PC-3 (cell line): ENCODE measurements at regions not wholly inside any gene's neighbourhood (a gene's known extent, or its start where the extent isn't known, plus 50 kb on each side); places are given as distances from the start of the nearest gene placed in this dataset.

ENCODE experiments used
- ATAC-seq: fragments of 200-7000 bp; cut with Tn5 transposase; 2 replicates; pipeline ENCODE4 v1.9.1; 2020; ENCODE audit warnings: mild to moderate bottlenecking, moderate library complexity
- BruUV-seq: library from RNA; stranded (reverse); fragments of 400-500 nt; replicated peaks from 2 replicates; lab custom pipeline; 2021; lab: Mats Ljungman, UMichigan
- CTCF ChIA-PET: fragments of 300-600 bp; sonication (Branson Sonifier 250); formaldehyde crosslinking; loops from one replicate; lab custom pipeline; 2022; ENCODE audit warnings: antibody characterized with exemption; lab: Charles Lee
- POLR2A ChIA-PET: fragments of 300-600 bp; sonication (Branson Sonifier 250); formaldehyde crosslinking; loops from one replicate; lab custom pipeline; 2022; ENCODE audit warnings: antibody characterized with exemption; ENCODE audit not compliant: unreplicated experiment; lab: Charles Lee
- DNase-seq: peaks from one replicate; pipeline ENCODE4 v3.0.0-alpha.2; 2015
- H2AFZ ChIP-seq: fragments of 300-600 bp; sonication (generic); 2 replicates; pipeline ENCODE4 v1.6.0; 2016; ENCODE audit warnings: antibody characterized with exemption, low read length
- H3F3A ChIP-seq: fragments of 300-600 bp; sonication (generic); one replicate; pipeline ENCODE4 v1.6.0; 2017; ENCODE audit warnings: antibody characterized with exemption, low read length, control low read depth, mild to moderate bottlenecking; ENCODE audit not compliant: unreplicated experiment
- H3K27ac ChIP-seq: fragments of 300-600 bp; sonication (generic); 2 replicates; pipeline ENCODE4 v1.5.1; 2016; ENCODE audit warnings: mild to moderate bottlenecking, low read length
- H3K27me3 ChIP-seq: fragments of 300-600 bp; sonication (generic); 2 replicates; pipeline ENCODE4 v1.6.1; 2016; ENCODE audit warnings: low read length, mixed read lengths
- H3K36me3 ChIP-seq: fragments of 300-600 bp; sonication (generic); 2 replicates; pipeline ENCODE4 v1.6.1; 2016; ENCODE audit warnings: low read depth, mixed run types, low read length, mixed read lengths
- H3K4me1 ChIP-seq: fragments of 300-600 bp; sonication (generic); 2 replicates; pipeline ENCODE4 v1.5.1; 2016; ENCODE audit warnings: low read length; ENCODE audit not compliant: insufficient read depth
- H3K4me2 ChIP-seq: fragments of 300-600 bp; sonication (generic); 2 replicates; pipeline ENCODE4 v1.6.0; 2016; ENCODE audit warnings: low read length
- H3K4me3 ChIP-seq: fragments of 300-600 bp; sonication (generic); 2 replicates; pipeline ENCODE4 v1.5.1; 2016; ENCODE audit warnings: mild to moderate bottlenecking, low read length, mixed read lengths
- H3K79me2 ChIP-seq: fragments of 300-600 bp; sonication (generic); 2 replicates; pipeline ENCODE4 v1.6.1; 2017; ENCODE audit warnings: low read length, mixed read lengths
- H3K9ac ChIP-seq: fragments of 300-600 bp; sonication (generic); 2 replicates; pipeline ENCODE4 v1.6.0; 2016; ENCODE audit warnings: mild to moderate bottlenecking, low read length
- H3K9me2 ChIP-seq: fragments of 300-600 bp; sonication (generic); replicated peaks from 2 replicates; pipeline ENCODE4 v1.6.1; 2016; ENCODE audit warnings: mixed run types, low read length, mixed read lengths
- H3K9me3 ChIP-seq: fragments of 300-600 bp; sonication (generic); 2 replicates; pipeline ENCODE4 v1.6.1; 2016; ENCODE audit warnings: low read length, mixed read lengths
- H4K20me1 ChIP-seq: fragments of 300-600 bp; sonication (generic); 2 replicates; pipeline ENCODE4 v1.6.1; 2016; ENCODE audit warnings: low read length, mixed read lengths
- EZH2 ChIP-seq: fragments of 300-600 bp; sonication (generic); IDR thresholded peaks from one replicate; pipeline ENCODE4 v1.6.1; 2017; ENCODE audit warnings: antibody characterized with exemption, mild to moderate bottlenecking, low read length; ENCODE audit not compliant: unreplicated experiment
- EZH2phosphoT487 ChIP-seq: fragments of 300-600 bp; sonication (generic); IDR thresholded peaks from 2 replicates; pipeline ENCODE4 v1.6.1; 2018; ENCODE audit warnings: mild to moderate bottlenecking, antibody characterized with exemption, low read length, borderline replicate concordance
- intact Hi-C: fragments of 100-400 bp; cut with micrococcal nuclease; formaldehyde crosslinking; loops from 2 replicates; pipeline ENCODE4 v1.9.0; 2023
- TF ChIP-seq, protein P1 (sequence below): fragments of 300-600 bp; sonication (generic); conservative IDR thresholded peaks from 2 replicates; pipeline ENCODE4 v1.5.1; 2017; ENCODE audit warnings: antibody characterized with exemption, low read depth, mild to moderate bottlenecking, low read length

DNA sequence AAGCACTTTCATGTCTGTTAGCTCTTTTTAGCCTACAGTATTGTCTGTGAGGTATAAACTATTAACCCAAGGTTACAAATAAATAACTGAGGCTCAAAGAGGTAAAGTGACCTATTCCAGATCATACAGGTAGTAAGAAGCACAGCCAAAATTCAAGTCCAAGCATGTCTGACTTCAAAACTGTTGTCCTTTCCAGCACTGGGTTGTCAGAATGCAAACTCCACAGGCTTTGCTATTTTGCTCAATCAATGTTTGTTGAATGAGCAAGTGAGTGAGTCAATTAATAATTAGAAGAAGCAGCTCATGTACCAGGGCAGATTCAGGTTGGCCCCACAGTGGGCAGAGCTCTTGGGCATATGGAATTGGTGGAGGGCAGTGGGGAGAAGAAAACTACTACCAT, 134.1 kb upstream of the ARHGEF9 start:
- Histone ChIP-seq H3K9me3 (no peaks in the 10 kb centered on the region), H3K36me3 (no peaks in the 10 kb centered on the region), H3K79me2 (no peaks in the 10 kb centered on the region), H3K9ac (no peak overlapping the region), H3K27me3 (no peaks in the 10 kb centered on the region), H3K9me2 (no peaks in the 10 kb centered on the region), H4K20me1 (no peaks in the 10 kb centered on the region), H3K27ac (no peak overlapping the region), H3F3A (no peaks in the 10 kb centered on the region), H3K4me2 (no peak overlapping the region), H3K4me1 (no peaks in the 10 kb centered on the region), H3K4me3 (no peak overlapping the region), H2AFZ (no peak overlapping the region)
- no TSS peak for BruUV-seq
- CTCF ChIA-PET = no interaction called here
- TF ChIP-seq EZH2 = no peak
- DNase-seq (no peak), ATAC-seq (no peak)
- POLR2A ChIA-PET = no interaction called here
- intact Hi-C loops = no loop called here

- H3K9me3 ChIP-seq = no peaks in the 10 kb centered on the region
- TF ChIP-seq, protein P1, sequence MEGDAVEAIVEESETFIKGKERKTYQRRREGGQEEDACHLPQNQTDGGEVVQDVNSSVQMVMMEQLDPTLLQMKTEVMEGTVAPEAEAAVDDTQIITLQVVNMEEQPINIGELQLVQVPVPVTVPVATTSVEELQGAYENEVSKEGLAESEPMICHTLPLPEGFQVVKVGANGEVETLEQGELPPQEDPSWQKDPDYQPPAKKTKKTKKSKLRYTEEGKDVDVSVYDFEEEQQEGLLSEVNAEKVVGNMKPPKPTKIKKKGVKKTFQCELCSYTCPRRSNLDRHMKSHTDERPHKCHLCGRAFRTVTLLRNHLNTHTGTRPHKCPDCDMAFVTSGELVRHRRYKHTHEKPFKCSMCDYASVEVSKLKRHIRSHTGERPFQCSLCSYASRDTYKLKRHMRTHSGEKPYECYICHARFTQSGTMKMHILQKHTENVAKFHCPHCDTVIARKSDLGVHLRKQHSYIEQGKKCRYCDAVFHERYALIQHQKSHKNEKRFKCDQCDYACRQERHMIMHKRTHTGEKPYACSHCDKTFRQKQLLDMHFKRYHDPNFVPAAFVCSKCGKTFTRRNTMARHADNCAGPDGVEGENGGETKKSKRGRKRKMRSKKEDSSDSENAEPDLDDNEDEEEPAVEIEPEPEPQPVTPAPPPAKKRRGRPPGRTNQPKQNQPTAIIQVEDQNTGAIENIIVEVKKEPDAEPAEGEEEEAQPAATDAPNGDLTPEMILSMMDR = no peak
- no peak for TF ChIP-seq EZH2
- no peak for TF ChIP-seq EZH2phosphoT487
- H4K20me1 ChIP-seq = no peaks in the 10 kb centered on the region
- no peaks in the 10 kb centered on the region for H3K27me3 ChIP-seq
- ATAC-seq (no peak), DNase-seq (no peak)
- no peak overlapping the region for H3K4me3 ChIP-seq
- no peaks in the 10 kb centered on the region for H3K4me1 ChIP-seq
- ChIA-PET POLR2A (no interaction called here), CTCF (no interaction called here)
- H2AFZ ChIP-seq = no peak overlapping the region
- intact Hi-C loops = no loop called here
- no TSS peak for BruUV-seq
- H3K79me2 ChIP-seq = no peaks in the 10 kb centered on the region
- no peaks in the 10 kb centered on the region for H3K9me2 ChIP-seq
- no peaks in the 10 kb centered on the region for H3K36me3 ChIP-seq
- no peak overlapping the region for H3K9ac ChIP-seq
- H3K4me2 ChIP-seq = no peak overlapping the region
- no peak overlapping the region for H3K27ac ChIP-seq
- no peaks in the 10 kb centered on the region for H3F3A ChIP-seq
These were observed 133.6 kb upstream of the ARHGEF9 start for GRCh38 chrX:63918611-63919010.

GRCh38 chrX:63917296-63917695, 132.3 kb upstream of the ARHGEF9 start:
- ATAC-seq (no peak), DNase-seq (no peak)
- no peaks in the 10 kb centered on the region for H3K27me3 ChIP-seq
- no peak overlapping the region for H3K9ac ChIP-seq
- no peaks in the 10 kb centered on the region for H3K36me3 ChIP-seq
- TF ChIP-seq EZH2 = no peak
- no peaks in the 10 kb centered on the region for H3K9me2 ChIP-seq
- H3K4me2 ChIP-seq = no peak overlapping the region
- no peaks in the 10 kb centered on the region for H3K9me3 ChIP-seq
- no peaks in the 10 kb centered on the region for H3K79me2 ChIP-seq
- intact Hi-C loops = no loop called here
- no peak overlapping the region for H3K4me3 ChIP-seq
- no TSS peak for BruUV-seq
- POLR2A ChIA-PET = no interaction called here
- no peaks in the 10 kb centered on the region for H3F3A ChIP-seq
- H4K20me1 ChIP-seq = no peaks in the 10 kb centered on the region
- H3K4me1 ChIP-seq = no peaks in the 10 kb centered on the region
- H3K27ac ChIP-seq = no peak overlapping the region
- H2AFZ ChIP-seq = no peak overlapping the region
- CTCF ChIA-PET = no interaction called here

DNA sequence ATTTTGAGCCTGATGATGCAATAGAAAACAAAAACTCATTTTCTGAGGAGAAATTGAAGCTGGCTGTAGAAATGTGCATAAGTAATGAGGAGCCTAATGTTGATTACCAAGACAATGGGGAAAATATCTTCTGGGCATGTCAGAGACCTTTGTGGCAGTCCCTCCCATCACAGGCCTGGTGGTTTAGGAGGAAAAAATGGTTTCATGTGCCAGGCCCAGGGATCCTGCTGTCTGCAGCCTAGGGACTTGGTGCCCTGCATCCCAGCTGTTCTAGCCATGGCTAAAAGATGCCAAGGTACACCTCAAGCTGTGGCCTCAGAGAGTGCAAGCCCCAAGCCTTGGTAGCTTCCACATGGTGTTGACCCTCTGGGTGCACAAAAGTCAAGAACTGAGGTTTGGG, 128.7 kb upstream of the ARHGEF9 start:
- no peaks in the 10 kb centered on the region for H3K9me2 ChIP-seq
- no peaks in the 10 kb centered on the region for H3F3A ChIP-seq
- no peaks in the 10 kb centered on the region for H3K79me2 ChIP-seq
- intact Hi-C loops = no loop called here
- ATAC-seq (no peak), DNase-seq (no peak)
- ChIA-PET CTCF (no interaction called here), POLR2A (no interaction called here)
- H2AFZ ChIP-seq = no peak overlapping the region
- no peak overlapping the region for H3K9ac ChIP-seq
- TF ChIP-seq EZH2 (no peak), EZH2phosphoT487 (no peak)
- H3K9me3 ChIP-seq = no peaks in the 10 kb centered on the region
- no peak overlapping the region for H3K4me2 ChIP-seq
- no peaks in the 10 kb centered on the region for H3K27me3 ChIP-seq
- no peak overlapping the region for H3K4me3 ChIP-seq
- H4K20me1 ChIP-seq = no peaks in the 10 kb centered on the region
- no peaks in the 10 kb centered on the region for H3K36me3 ChIP-seq
- H3K27ac ChIP-seq = no peak overlapping the region
- no peaks in the 10 kb centered on the region for H3K4me1 ChIP-seq
- no TSS peak for BruUV-seq
